IMR-90 (cell line): ENCODE measurements at regions not wholly inside any gene's neighbourhood (a gene's known extent, or its start where the extent isn't known, plus 50 kb on each side); places are given as distances from the start of the nearest gene placed in this dataset.

ENCODE experiments used
- ATAC-seq: fragments of 200-7000 bp; cut with Tn5 transposase; 2 replicates; pipeline ENCODE4 v1.9.1; 2020; ENCODE audit warnings: low read depth, mild to moderate bottlenecking, moderate library complexity
- BruUV-seq: library from RNA; stranded (reverse); fragments of 400-500 nt; replicated peaks from 2 replicates; lab custom pipeline; 2021; lab: Mats Ljungman, UMichigan
- CTCF ChIA-PET: fragments of 300-600 bp; formaldehyde crosslinking; extraction: SDS; loops from one replicate; lab custom pipeline; 2021; ENCODE audit warnings: antibody characterized with exemption; lab: Yijun Ruan, JAX
- POLR2A ChIA-PET: fragments of 300-600 bp; sonication (Branson Sonifier 250); formaldehyde crosslinking; loops from one replicate; lab custom pipeline; 2022; ENCODE audit warnings: antibody characterized with exemption; ENCODE audit not compliant: unreplicated experiment; lab: Charles Lee
- DNase-seq: peaks from one replicate; pipeline ENCODE4 v3.0.0; 2013
- H2AFZ ChIP-seq: replicated peaks from 2 replicates; pipeline ENCODE3; 2013; ENCODE audit warnings: low read length, mild to moderate bottlenecking; ENCODE audit not compliant: poor library complexity
- H2AK5ac ChIP-seq: 2 replicates; pipeline ENCODE4 v1.6.1; 2013; ENCODE audit warnings: low read depth, low read length, inconsistent platforms
- H2AK9ac ChIP-seq: replicated peaks from 2 replicates; pipeline ENCODE3; 2013; ENCODE audit warnings: mild to moderate bottlenecking, low read depth, low read length, moderate library complexity; ENCODE audit not compliant: poor library complexity
- H2BK120ac ChIP-seq: 2 replicates; pipeline ENCODE4 v1.6.1; 2013; ENCODE audit warnings: low read depth, low read length, inconsistent platforms
- H2BK15ac ChIP-seq: 3 replicates; pipeline ENCODE4 v1.6.1; 2013; ENCODE audit warnings: low read depth, low read length, inconsistent platforms
- H2BK20ac ChIP-seq: 2 replicates; pipeline ENCODE4 v1.6.1; 2013; ENCODE audit warnings: low read depth, mild to moderate bottlenecking, inconsistent platforms, low read length, moderate library complexity
- H2BK5ac ChIP-seq: 2 replicates; pipeline ENCODE4 v1.6.1; 2013; ENCODE audit warnings: mild to moderate bottlenecking, low read depth, low read length, inconsistent platforms; ENCODE audit not compliant: poor library complexity, severe bottlenecking
- H3K14ac ChIP-seq: replicated peaks from 2 replicates; pipeline ENCODE4 v1.6.1; 2013; ENCODE audit warnings: low read depth, low read length, inconsistent platforms
- H3K18ac ChIP-seq: 2 replicates; pipeline ENCODE4 v1.6.1; 2013; ENCODE audit warnings: low read depth, low read length, control low read depth
- H3K23ac ChIP-seq: 2 replicates; pipeline ENCODE4 v1.6.1; 2013; ENCODE audit warnings: low read depth, low read length, inconsistent platforms
- H3K27ac ChIP-seq: 2 replicates; pipeline ENCODE4 v1.5.1; 2013; ENCODE audit warnings: mild to moderate bottlenecking, control low read depth, low read length; ENCODE audit not compliant: insufficient read depth
- H3K27me3 ChIP-seq: 2 replicates; pipeline ENCODE4 v1.6.1; 2013; ENCODE audit warnings: low read length; ENCODE audit not compliant: control insufficient read depth, insufficient read depth
- H3K36me3 ChIP-seq: 2 replicates; pipeline ENCODE4 v1.6.1; 2013; ENCODE audit warnings: low read length, mixed read lengths; ENCODE audit not compliant: control insufficient read depth, insufficient read depth
- H3K4ac ChIP-seq: 2 replicates; pipeline ENCODE4 v1.6.1; 2013; ENCODE audit warnings: low read depth, low read length, inconsistent platforms
- H3K4me1 ChIP-seq: 2 replicates; pipeline ENCODE4 v1.6.1; 2013; ENCODE audit warnings: low read length, mixed read lengths; ENCODE audit not compliant: control insufficient read depth, insufficient read depth
- H3K4me2 ChIP-seq: 2 replicates; pipeline ENCODE4 v1.6.1; 2013; ENCODE audit warnings: low read depth, mild to moderate bottlenecking, control low read depth, low read length, moderate library complexity
- H3K4me3 ChIP-seq: 2 replicates; pipeline ENCODE4 v1.5.1; 2013; ENCODE audit warnings: low read depth, mild to moderate bottlenecking, control low read depth, low read length, moderate library complexity; ENCODE audit not compliant: insufficient read depth
- H3K56ac ChIP-seq: 2 replicates; pipeline ENCODE4 v1.6.1; 2013; ENCODE audit warnings: low read length, inconsistent platforms; ENCODE audit not compliant: insufficient read depth; ENCODE audit errors: extremely low read depth
- H3K79me1 ChIP-seq, 2 experiments: 2 replicates each; pipeline ENCODE4 v1.6.1; 2013; ENCODE audit warnings: low read length in 2 of 2, inconsistent platforms in 1 of 2, low read depth in 1 of 2
- H3K9ac ChIP-seq: 2 replicates; pipeline ENCODE4 v1.6.1; 2013; ENCODE audit warnings: low read depth, low read length, control low read depth
- H3K9me1 ChIP-seq: 2 replicates; pipeline ENCODE4 v1.6.1; 2013; ENCODE audit warnings: low read length, inconsistent platforms; ENCODE audit not compliant: insufficient read depth
- H3K9me3 ChIP-seq: 2 replicates; pipeline ENCODE4 v1.6.1; 2013; ENCODE audit warnings: low read length; ENCODE audit not compliant: control insufficient read depth, insufficient read depth
- H4K20me1 ChIP-seq: 2 replicates; pipeline ENCODE4 v1.6.1; 2013; ENCODE audit warnings: low read length, inconsistent platforms; ENCODE audit not compliant: insufficient read depth
- H4K5ac ChIP-seq: 2 replicates; pipeline ENCODE4 v1.6.1; 2013; ENCODE audit warnings: mild to moderate bottlenecking, low read depth, low read length, control low read depth
- H4K8ac ChIP-seq, 2 experiments: 2 replicates each; pipeline ENCODE4 v1.6.1; 2013; ENCODE audit warnings: low read depth in 2 of 2, low read length in 2 of 2, control low read depth in 1 of 2, inconsistent platforms in 1 of 2
- H4K91ac ChIP-seq: 2 replicates; pipeline ENCODE4 v1.6.1; 2013; ENCODE audit warnings: low read depth, low read length, inconsistent platforms; ENCODE audit not compliant: insufficient read depth
- BHLHE40 ChIP-seq: fragments of 150-350 bp; IDR thresholded peaks from 2 replicates; pipeline ENCODE4 v1.6.1; 2016; ENCODE audit warnings: mild to moderate bottlenecking, low read depth, low read length
- FOS ChIP-seq: fragments of 150-350 bp; IDR thresholded peaks from 2 replicates; pipeline ENCODE4 v1.6.1; 2016; ENCODE audit warnings: low read depth, low read length
- RAD21 ChIP-seq: IDR thresholded peaks from 2 replicates; pipeline ENCODE4 v1.6.1; 2012; ENCODE audit warnings: low read length, improper control_type of control experiment
- SMC3 ChIP-seq: fragments of 150-350 bp; IDR thresholded peaks from 2 replicates; pipeline ENCODE4 v1.6.1; 2016; ENCODE audit warnings: low read depth, mild to moderate bottlenecking, antibody characterized with exemption, low read length, moderate library complexity
- USF2 ChIP-seq: fragments of 150-350 bp; IDR thresholded peaks from 2 replicates; pipeline ENCODE4 v1.6.1; 2017; ENCODE audit warnings: mild to moderate bottlenecking, antibody characterized with exemption, low read length, low read depth
- WGBS, 2 experiments: methylation state at CpG; one replicate each; pipeline versions ENCODE4 v1.1.5 to v1.1.7; 2013; ENCODE audit warnings: missing lambda C conversion rate in 2 of 2; ENCODE audit not compliant: insufficient read length in 1 of 2; ENCODE audit errors: extremely low coverage in 2 of 2; 5-methylcytosine and 5-hydroxymethylcytosine counted together
- dilution Hi-C: fragments of 300-500 bp; cut with HindIII; formaldehyde crosslinking; loops from one replicate; pipeline ENCODE4 v1.14.3; 2018; ENCODE audit warnings: low sequenced_read_pairs; ENCODE audit not compliant: unreplicated experiment
- in situ Hi-C: fragments of 300-500 bp; cut with MboI; formaldehyde crosslinking; loops from 3 replicates; pipeline ENCODE4 v1.14.3; 2019; ENCODE audit warnings: low sequenced_read_pairs, inconsistent platforms, mixed read lengths
- intact Hi-C: fragments of 100-400 bp; cut with micrococcal nuclease; formaldehyde crosslinking; loops from 2 replicates; pipeline ENCODE4 v1.10.0; 2022

GRCh38 chr3:159149131-159149530, 347.3 kb downstream of the MFSD1 start:
- Histone ChIP-seq H3K4ac (no peak overlapping the region), H3K4me1 (no peaks in the 10 kb centered on the region), H2AK9ac (no peak overlapping the region), H4K8ac (no peak overlapping the region), H3K4me2 (no peak overlapping the region), H2BK15ac (no peak overlapping the region), H3K36me3 (no peaks in the 10 kb centered on the region), H4K91ac (no peak overlapping the region), H3K79me1 (no peaks in the 10 kb centered on the region), H3K9me3 (no peaks in the 10 kb centered on the region; the same call in 1 of the 2 replicates), H3K18ac (no peak overlapping the region), H4K20me1 (no peaks in the 10 kb centered on the region), H2BK5ac (no peak overlapping the region), H3K4me3 (no peak overlapping the region), H2BK20ac (no peak overlapping the region), H3K27ac (no peak overlapping the region), H2BK120ac (no peak overlapping the region), H3K56ac (no peak overlapping the region), H3K9ac (no peak overlapping the region), H2AK5ac (no peak overlapping the region), H2AFZ (no peak overlapping the region), H3K14ac (no peak overlapping the region), H4K5ac (no peak overlapping the region), H3K23ac (no peak overlapping the region), H3K9me1 (no peaks in the 10 kb centered on the region), H3K27me3 (no peaks in the 10 kb centered on the region)
- no peak for TF ChIP-seq RAD21
- TF ChIP-seq SMC3, result no peak
- TF ChIP-seq FOS, result no peak
- TF ChIP-seq USF2, result no peak
- TF ChIP-seq BHLHE40, result no peak
- dilution Hi-C loops, result no loop called here
- POLR2A ChIA-PET, result no interaction called here
- ATAC-seq, result no peak
- no peak for DNase-seq
- in situ Hi-C loops, result no loop called here
- CTCF ChIA-PET, result no interaction called here
- intact Hi-C loops, result no loop called here
- WGBS, 2 experiments, result no CpG with 5 or more reads among the region's 7 CpGs
- no TSS peak for BruUV-seq
